ENCODE measurements at regions not wholly inside any gene's neighbourhood (a gene's known extent, or its start where the extent isn't known, plus 50 kb on each side); places are given as distances from the start of the nearest gene placed in this dataset.

DNA sequence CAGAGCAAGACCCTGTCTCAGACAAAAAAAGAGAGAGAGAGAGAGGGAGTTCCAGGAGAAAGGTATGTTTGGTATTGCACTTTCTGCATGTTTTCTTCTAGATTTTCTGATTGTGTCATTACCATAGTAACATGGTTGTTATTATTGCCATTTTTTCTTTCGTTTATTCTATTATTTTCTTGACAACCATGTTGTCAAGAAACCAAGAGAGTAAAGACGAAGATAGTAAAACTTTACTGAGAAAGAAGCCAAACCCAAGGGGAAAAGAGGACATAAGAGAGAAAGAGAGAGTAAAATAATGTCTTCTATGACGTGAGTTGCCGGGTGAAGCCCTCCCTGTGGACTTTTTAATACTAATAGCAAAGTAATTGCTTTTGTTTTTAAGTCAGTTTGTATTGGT, 1186.0 kb upstream of the SEL1L start:
- no peak for DNase-seq (ENCODE audit: low spot score)

- no peak for DNase-seq (ENCODE audit: low spot score)
These were observed 1186.8 kb upstream of the SEL1L start for GRCh38 chr14:82720431-82720830.

DNA sequence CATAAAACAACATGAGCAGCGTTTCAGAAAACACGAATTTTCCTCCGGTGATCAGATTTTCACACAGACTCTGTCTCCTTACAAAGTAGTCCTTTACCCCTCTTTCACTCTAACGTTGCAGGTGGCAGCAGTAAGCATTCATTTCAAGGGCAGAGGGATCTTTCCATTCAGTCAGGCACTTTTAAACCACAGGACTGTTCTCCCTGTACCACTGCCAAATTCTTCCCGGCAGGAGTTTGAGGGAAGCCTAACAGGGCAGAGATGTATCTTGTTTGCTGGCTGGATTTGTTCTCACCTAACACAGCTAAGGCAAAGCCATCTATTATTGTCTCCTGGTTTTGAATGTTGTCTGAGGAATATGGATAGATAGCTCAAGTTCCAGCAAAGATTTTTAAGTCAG, 1187.3 kb upstream of the SEL1L start:
- no peak for DNase-seq (ENCODE audit: low spot score)

DNA sequence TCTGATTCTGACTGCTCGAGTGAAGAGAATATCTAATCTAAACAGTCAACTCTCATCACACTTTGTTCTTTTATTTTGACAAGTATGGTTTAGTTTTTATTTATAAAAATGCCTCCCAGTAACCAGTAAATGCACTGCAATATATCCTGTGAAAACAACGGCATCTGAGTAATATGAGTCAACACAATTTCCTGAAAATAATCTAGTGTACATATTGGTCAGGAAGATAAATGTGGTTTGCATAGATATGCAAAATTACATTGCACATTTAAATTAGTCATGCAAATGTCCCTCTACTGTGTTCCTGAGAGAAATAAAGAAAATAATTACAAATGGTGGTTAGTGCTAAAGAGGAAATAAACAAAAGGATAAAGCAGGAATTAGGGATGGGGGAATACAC, 1190.7 kb upstream of the SEL1L start:
- no peak for DNase-seq (ENCODE audit: low spot score)

DNA sequence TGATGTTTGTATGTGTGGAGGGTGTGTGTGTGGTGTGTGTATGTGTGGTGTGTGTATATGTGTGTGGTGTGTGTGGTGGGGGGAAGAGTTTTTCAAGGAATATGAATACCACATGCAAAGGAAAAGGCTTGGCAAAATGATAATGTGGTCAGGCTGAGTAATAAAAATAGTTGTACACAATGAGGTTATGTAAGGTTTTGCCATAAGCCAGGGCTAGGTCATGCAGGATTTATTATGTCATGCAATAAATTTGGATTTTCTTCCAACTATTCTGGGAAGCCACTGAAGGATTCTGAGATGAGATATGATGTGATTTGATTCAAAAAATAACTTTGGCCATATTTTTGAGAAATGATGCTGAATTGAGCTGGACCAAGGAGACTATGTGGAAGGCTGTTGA, 1191.6 kb upstream of the SEL1L start:
- DNase-seq (ENCODE audit: low spot score) = no peak

DNA sequence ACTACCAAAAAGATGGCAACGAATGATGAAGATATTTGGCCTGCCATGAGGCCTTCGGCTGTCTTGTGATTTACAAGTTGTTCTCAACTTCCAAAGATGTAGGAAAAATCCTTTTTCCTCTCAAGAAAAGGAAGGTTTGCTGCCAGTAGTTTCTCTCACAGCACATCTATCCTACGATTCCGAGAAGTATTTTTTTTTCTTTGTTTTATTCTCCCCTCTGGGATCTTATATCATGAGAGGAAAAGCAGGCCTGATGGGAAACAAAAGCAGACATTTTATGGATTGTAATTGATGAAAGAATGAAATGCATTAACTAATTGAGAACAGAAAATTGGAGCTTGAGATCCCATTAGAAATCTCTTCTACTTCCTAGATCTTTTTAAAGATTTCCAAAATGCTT, 1197.9 kb upstream of the SEL1L start:
- DNase-seq (ENCODE audit: low spot score) = no peak

DNA sequence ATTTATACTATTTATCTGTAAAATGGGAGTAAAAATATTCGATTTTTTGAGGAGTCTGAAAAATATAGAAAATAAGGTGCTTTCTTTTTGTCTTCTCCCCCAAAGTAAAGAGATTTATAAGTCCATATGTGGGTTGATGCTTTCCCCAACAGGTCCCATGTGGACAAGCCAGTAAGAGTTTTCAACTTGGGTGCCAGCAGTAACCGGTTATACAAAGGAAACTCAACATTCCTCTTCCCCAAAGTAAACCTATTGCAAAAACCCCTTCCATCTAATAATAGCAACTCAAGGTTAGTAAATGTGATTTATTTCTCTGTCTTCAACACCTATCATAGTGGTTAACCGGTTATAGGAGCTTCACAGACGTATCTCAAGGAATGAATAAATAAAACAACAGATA, 1206.9 kb upstream of the SEL1L start:
- DNase-seq (ENCODE audit: low spot score) = no peak

DNA sequence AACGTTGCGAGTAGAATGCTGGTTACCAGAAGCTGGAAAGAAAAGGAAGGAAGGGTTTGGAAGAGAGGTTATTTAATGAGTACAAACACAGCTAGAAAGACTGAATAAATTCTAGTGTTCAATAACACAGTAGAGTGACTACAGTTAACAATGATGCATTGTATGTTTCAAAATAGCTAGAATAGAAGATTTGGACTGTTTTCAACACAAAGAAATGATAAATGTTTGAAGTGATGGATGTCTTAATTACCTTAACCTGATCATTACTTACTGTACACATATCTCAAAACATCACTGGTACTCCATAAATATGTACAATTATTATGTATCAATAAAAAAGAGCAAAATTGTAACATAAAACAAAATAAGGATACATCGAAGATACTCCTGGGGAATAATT, 1221.8 kb upstream of the SEL1L start:
- no peak for DNase-seq (ENCODE audit: low spot score)

DNA sequence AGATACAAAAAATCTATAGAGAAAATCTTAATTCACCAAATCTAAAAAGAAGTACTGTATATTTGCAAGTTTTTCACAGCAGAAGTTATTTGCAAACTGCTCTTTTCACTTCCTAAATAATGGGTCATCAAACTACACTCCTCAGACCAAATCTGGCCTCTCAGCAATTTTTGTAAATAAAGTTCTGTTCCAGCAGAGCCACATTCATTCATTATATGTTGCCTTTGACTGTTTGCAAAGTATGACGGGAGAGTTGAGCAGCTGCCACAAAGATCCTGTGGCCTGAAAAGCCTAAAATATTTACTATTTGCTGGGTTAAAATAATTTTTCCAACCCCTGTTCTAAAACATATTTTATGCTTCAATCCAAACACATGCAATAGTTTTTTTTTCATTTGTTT, 1222.3 kb upstream of the SEL1L start:
- no peak for DNase-seq (ENCODE audit: low spot score)

GRCh38 chr14:82757776-82758175, 1224.1 kb upstream of the SEL1L start:
- DNase-seq (ENCODE audit: low spot score) = no peak

DNA sequence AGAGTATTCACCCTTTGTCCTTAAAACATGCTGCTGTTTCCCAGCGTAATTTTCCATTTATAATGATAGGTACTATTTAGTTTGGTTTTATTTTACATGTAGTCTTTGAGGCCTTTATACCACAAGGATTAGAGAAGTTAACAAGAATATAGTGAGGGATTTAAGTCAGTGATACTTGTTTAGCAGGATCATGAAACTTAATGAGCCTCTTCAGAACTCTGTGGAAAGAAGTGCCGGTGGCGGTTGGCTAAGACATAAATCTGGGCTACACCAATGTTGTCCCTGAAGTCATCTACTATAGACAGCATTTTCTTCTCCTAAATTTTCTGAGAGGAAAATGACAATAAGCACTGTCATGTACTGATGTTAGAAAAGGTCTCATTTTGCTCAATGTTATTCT, 1226.0 kb upstream of the SEL1L start:
- DNase-seq (ENCODE audit: low spot score) = no peak

GRCh38 chr14:82766123-82766522, 1232.5 kb upstream of the SEL1L start:
- DNase-seq (ENCODE audit: low spot score) = no peak

- DNase-seq (ENCODE audit: low spot score) = no peak
These were observed 1233.3 kb upstream of the SEL1L start for GRCh38 chr14:82766996-82767395.

GRCh38 chr14:82776958-82777357, 1243.3 kb upstream of the SEL1L start:
- DNase-seq (ENCODE audit: low spot score) = no peak

DNA sequence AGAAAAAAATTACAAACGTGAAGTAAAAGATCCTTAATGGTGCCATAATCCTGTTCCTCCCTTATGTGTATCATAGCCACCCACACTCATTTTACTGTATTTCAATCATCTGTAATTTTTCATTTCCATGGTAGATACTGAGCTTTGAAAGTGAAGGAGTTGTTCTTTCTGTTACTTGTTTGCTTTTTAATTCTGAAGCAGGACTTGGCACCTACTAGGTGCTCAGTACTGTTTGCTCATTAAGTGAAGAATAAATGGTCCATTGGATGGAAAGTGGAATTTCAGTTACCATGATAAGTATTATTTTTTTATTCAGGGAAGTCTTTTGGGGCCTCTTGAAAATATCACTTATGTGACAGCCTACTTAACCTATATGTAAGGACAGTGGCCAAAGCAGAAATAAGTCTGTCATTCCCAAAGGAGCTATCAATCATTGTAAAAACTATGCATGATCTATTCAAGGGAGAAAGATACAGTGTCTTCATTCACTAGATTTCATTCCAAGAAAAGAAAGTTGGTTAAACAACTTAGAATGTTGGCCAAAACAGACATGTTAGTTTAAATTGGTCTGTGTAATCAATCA, 1244.4 kb upstream of the SEL1L start:
- no peak for DNase-seq (ENCODE audit: low spot score)

GRCh38 chr14:82778601-82779000, 1244.9 kb upstream of the SEL1L start:
- no peak for DNase-seq (ENCODE audit: low spot score)

- no peak for DNase-seq (ENCODE audit: low spot score)
These were observed 1245.6 kb upstream of the SEL1L start for GRCh38 chr14:82779301-82779700.

- no peak for DNase-seq (ENCODE audit: low spot score)
These were observed 1252.3 kb upstream of the SEL1L start for GRCh38 chr14:82785756-82786482.

DNA sequence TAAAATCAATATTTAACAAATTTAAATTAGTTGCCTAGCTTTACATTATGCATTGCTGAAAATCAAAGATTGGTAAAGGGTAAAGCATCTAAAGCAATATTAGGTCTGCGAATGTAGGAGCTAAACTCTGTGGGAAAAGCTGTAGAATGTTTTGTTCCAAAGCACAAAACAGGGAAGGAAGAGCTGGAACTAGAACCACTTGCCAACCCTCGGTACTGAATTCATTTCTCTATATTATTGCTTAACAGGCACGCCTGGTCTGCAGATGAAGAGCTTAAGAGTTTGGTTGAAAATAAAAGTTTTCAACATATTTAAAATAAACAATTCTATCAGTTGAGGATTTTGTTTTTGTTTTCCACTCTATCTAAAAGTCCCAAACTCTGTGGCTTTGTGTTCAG, 1252.8 kb upstream of the SEL1L start:
- DNase-seq (ENCODE audit: low spot score) = no peak

- no peak for DNase-seq (ENCODE audit: low spot score)
These were observed 1262.4 kb upstream of the SEL1L start for GRCh38 chr14:82796086-82796485.

- no peak for DNase-seq (ENCODE audit: low spot score)
These were observed 1264.6 kb upstream of the SEL1L start for GRCh38 chr14:82798276-82798675.

DNA sequence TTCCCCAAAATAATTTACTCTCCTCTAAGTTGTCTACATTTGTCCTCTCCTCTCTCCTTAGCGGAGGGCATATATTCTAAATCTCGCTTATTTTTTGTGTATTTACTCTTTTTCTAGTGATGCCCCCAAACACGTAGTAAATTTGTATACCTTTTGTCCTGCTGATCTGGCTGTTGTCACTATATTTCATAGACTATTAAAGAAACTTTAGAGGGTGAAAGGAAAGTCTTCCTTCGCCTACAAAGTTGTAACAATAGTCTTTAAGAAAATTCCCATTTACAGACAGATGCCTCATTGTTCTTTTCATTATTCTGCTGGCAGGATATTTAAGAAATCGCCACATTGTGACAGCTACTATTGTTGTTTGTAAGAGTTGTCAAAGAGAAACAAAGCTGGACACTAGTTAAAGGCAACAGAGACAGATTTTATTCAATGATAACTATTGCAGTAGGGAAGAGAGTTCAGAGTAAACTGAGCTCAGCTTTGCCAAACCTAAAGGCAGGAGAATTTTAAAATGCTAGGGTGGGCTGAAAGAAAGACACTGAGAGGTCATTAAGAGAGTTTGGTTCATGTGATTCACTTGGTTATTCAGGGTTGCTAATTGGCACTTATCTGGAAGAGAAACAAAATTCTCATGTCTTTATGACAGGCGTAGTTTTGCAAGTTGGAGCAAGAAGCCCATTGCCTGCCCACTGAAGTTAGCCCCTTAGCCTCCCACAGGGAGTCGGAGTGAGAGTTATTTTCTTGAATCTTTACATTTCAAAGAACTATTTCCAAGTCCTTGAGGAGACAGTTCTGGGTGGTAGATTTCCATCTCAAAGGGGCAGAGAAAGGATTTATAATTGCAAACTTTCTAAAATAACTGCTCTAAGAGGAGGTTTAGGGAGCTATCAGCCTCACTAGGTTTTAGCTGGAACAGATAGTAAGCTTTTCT, 1272.5 kb upstream of the SEL1L start:
- no peak for DNase-seq (ENCODE audit: low spot score)

GRCh38 chr14:82811246-82811645, 1277.6 kb upstream of the SEL1L start:
- DNase-seq (ENCODE audit: low spot score) = no peak
